WTC11 (cell line): ENCODE measurements at regions not wholly inside any gene's neighbourhood (a gene's known extent, or its start where the extent isn't known, plus 50 kb on each side); places are given as distances from the start of the nearest gene placed in this dataset.

Experiments used
- ATAC-seq: fragments of 200-7000 bp; cut with Tn5 transposase; 2 replicates; pipeline ENCODE4 v1.10.0; 2021; ENCODE audit warnings: mild to moderate bottlenecking, moderate library complexity
- CTCF ChIA-PET: fragments of 300-600 bp; sonication (Branson Sonifier 250); formaldehyde crosslinking; loops from one replicate; lab custom pipeline; 2021; ENCODE audit warnings: antibody characterized with exemption; lab: Charles Lee
- POLR2A ChIA-PET: fragments of 350-600 bp; sonication (Branson Sonifier 250); formaldehyde crosslinking; loops from one replicate; lab custom pipeline; 2021; ENCODE audit warnings: antibody characterized with exemption; lab: Charles Lee
- DNase-seq: peaks from one replicate; pipeline ENCODE4 v3.0.0; 2021; ENCODE audit warnings: low spot score
- H3K27ac Mint-ChIP-seq: 2 replicates; pipeline ENCODE4 v1.8.0; 2021; ENCODE audit warnings: mixed read lengths
- H3K27me3 Mint-ChIP-seq: 2 replicates; pipeline ENCODE4 v1.8.0; 2021; ENCODE audit warnings: low read depth, mild to moderate bottlenecking, moderate library complexity, mixed read lengths
- H3K36me3 Mint-ChIP-seq: 2 replicates; pipeline ENCODE4 v1.8.0; 2021; ENCODE audit warnings: mixed read lengths
- H3K4me1 Mint-ChIP-seq: 2 replicates; pipeline ENCODE4 v1.8.0; 2022; ENCODE audit warnings: mixed read lengths
- H3K4me3 Mint-ChIP-seq: 2 replicates; pipeline ENCODE4 v1.8.0; 2021; ENCODE audit warnings: mild to moderate bottlenecking, moderate library complexity, mixed read lengths
- H3K9me3 Mint-ChIP-seq: 2 replicates; pipeline ENCODE4 v1.8.0; 2021; ENCODE audit warnings: mixed read lengths
- AR ChIP-seq: fragments of 250-450 bp; sonication (Bioruptor Pico); IDR thresholded peaks from 2 replicates; pipeline ENCODE4 v1.9.0; 2021; ENCODE audit warnings: mild to moderate bottlenecking
- CTCF ChIP-seq: fragments of 200-600 bp; IDR thresholded peaks from 2 replicates; pipeline ENCODE4 v1.8.0; 2022; ENCODE audit warnings: antibody characterized with exemption
- EMX1 ChIP-seq: fragments of 250-450 bp; sonication (Bioruptor Pico); IDR thresholded peaks from 2 replicates; pipeline ENCODE4 v1.8.0; 2021; ENCODE audit warnings: mild to moderate bottlenecking
- ESRRA ChIP-seq: sonication (generic); formaldehyde crosslinking; IDR thresholded peaks from 2 replicates; pipeline ENCODE4 v1.8.1; 2022; ENCODE audit warnings: mild to moderate bottlenecking, missing genetic modification reagents, borderline replicate concordance
- FOXP1 ChIP-seq: sonication (generic); formaldehyde crosslinking; IDR thresholded peaks from 2 replicates; pipeline ENCODE4 v1.8.0; 2022; ENCODE audit warnings: missing genetic modification reagents, mild to moderate bottlenecking, moderate library complexity, borderline replicate concordance
- FOXP4 ChIP-seq: sonication (generic); formaldehyde crosslinking; IDR thresholded peaks from 2 replicates; pipeline ENCODE4 v1.8.0; 2022; ENCODE audit warnings: mild to moderate bottlenecking, missing genetic modification reagents
- NFATC4 ChIP-seq: fragments of 250-450 bp; sonication (Bioruptor Pico); IDR thresholded peaks from 2 replicates; pipeline ENCODE4 v1.9.0; 2021; ENCODE audit warnings: mild to moderate bottlenecking
- NFE2L1 ChIP-seq: sonication (generic); formaldehyde crosslinking; IDR thresholded peaks from 2 replicates; pipeline ENCODE4 v1.8.1; 2023; ENCODE audit warnings: missing genetic modification reagents
- NR2C2 ChIP-seq: sonication (generic); formaldehyde crosslinking; IDR thresholded peaks from 2 replicates; pipeline ENCODE4 v1.8.0; 2022; ENCODE audit warnings: mild to moderate bottlenecking, missing genetic modification reagents
- PREB ChIP-seq: sonication (generic); formaldehyde crosslinking; IDR thresholded peaks from 2 replicates; pipeline ENCODE4 v1.8.1; 2022; ENCODE audit warnings: mild to moderate bottlenecking, missing genetic modification reagents, moderate library complexity, borderline replicate concordance
- RORB ChIP-seq: fragments of 250-450 bp; sonication (Bioruptor Pico); IDR thresholded peaks from 2 replicates; pipeline ENCODE4 v1.9.0; 2021; ENCODE audit warnings: mild to moderate bottlenecking
- TCF7 ChIP-seq: sonication (generic); formaldehyde crosslinking; IDR thresholded peaks from 2 replicates; pipeline ENCODE4 v1.8.0; 2022; ENCODE audit warnings: mild to moderate bottlenecking, low read depth, missing genetic modification reagents, moderate library complexity
- TEAD1 ChIP-seq: sonication (generic); formaldehyde crosslinking; IDR thresholded peaks from 2 replicates; pipeline ENCODE4 v1.8.0; 2022; ENCODE audit warnings: mild to moderate bottlenecking, missing genetic modification reagents
- ZMAT4 ChIP-seq: fragments of 250-450 bp; sonication (Bioruptor Pico); IDR thresholded peaks from 2 replicates; pipeline ENCODE4 v1.9.0; 2021; ENCODE audit warnings: mild to moderate bottlenecking
- ZNF263 ChIP-seq: sonication (generic); formaldehyde crosslinking; IDR thresholded peaks from 2 replicates; pipeline ENCODE4 v1.8.1; 2022; ENCODE audit warnings: low read depth, mild to moderate bottlenecking, moderate library complexity, missing genetic modification reagents
- ZNF317 ChIP-seq: sonication (generic); formaldehyde crosslinking; IDR thresholded peaks from 2 replicates; pipeline ENCODE4 v1.8.1; 2023; ENCODE audit warnings: low read depth, mild to moderate bottlenecking, moderate library complexity, missing genetic modification reagents, borderline replicate concordance
- ZNF532 ChIP-seq: fragments of 250-450 bp; sonication (Bioruptor Pico); IDR thresholded peaks from 2 replicates; pipeline ENCODE4 v1.9.0; 2021; ENCODE audit warnings: mild to moderate bottlenecking, borderline replicate concordance
- ZNF671 ChIP-seq: fragments of 250-450 bp; sonication (Bioruptor Pico); IDR thresholded peaks from 2 replicates; pipeline ENCODE4 v1.8.0; 2021; ENCODE audit warnings: mild to moderate bottlenecking

GRCh38 chr14:53228966-53229365, 75.8 kb upstream of the DDHD1 start (continued):
- no peak for TF ChIP-seq ZNF317 (CRISPR knock-in tag)
- no peak for TF ChIP-seq NR2C2
- TF ChIP-seq PREB (CRISPR knock-in tag): no peak
- TF ChIP-seq NFATC4 (CRISPR knock-in tag): no peak
- no peak for TF ChIP-seq ZMAT4

- no peak overlapping the region for H3K27ac Mint-ChIP-seq
- peaks cover 10% of the 10 kb centered on the region; the same call in 1 of the 2 replicates for H3K36me3 Mint-ChIP-seq
- CTCF ChIA-PET: interaction anchor here (1.0 to 2.1 kb wide), 2 partner anchors 10 to 79 kb away, joined by 3 to 8 read pairs; no protein-coding TSS in a partner anchor
- DNase-seq (no peak), ATAC-seq (peak; percentile 44; the same call in 1 of the 2 replicates)
- no peaks in the 10 kb centered on the region for H3K27me3 Mint-ChIP-seq
- no peak overlapping the region for H3K4me3 Mint-ChIP-seq
- peaks cover 35% of the 10 kb centered on the region for H3K9me3 Mint-ChIP-seq
- POLR2A ChIA-PET: no interaction called here
- TF ChIP-seq TEAD1 (CRISPR knock-in tag) (no peak), NFE2L1 (CRISPR knock-in tag) (no peak), FOXP4 (no peak), ESRRA (no peak), FOXP1 (CRISPR knock-in tag) (no peak)
- H3K4me1 Mint-ChIP-seq: no peaks in the 10 kb centered on the region
Measured at GRCh38 chr14:53227154-53227718, 74.1 kb upstream of the DDHD1 start.

- POLR2A ChIA-PET: no interaction called here
- CTCF ChIA-PET: interaction anchor here (2.1 kb wide), 1 partner anchor 9 kb away, joined by 8 read pairs; no protein-coding TSS in a partner anchor
- Mint-ChIP-seq H3K27ac (no peak overlapping the region), H3K9me3 (peaks cover 35% of the 10 kb centered on the region), H3K4me1 (no peaks in the 10 kb centered on the region), H3K27me3 (no peaks in the 10 kb centered on the region), H3K36me3 (0 out of 2 replicates have a peak, but pooled peaks cover 10% of the 10 kb centered on the region), H3K4me3 (no peak overlapping the region)
- ATAC-seq (no peak), DNase-seq (no peak)
- TF ChIP-seq ZNF532 (CRISPR knock-in tag) (no peak), ZMAT4 (no peak), RORB (CRISPR knock-in tag) (no peak), AR (no peak), CTCF (no peak), ZNF263 (CRISPR knock-in tag) (no peak), ZNF671 (CRISPR knock-in tag) (no peak), EMX1 (no peak), TCF7 (CRISPR knock-in tag) (no peak), ZNF317 (CRISPR knock-in tag) (no peak)
Measured at GRCh38 chr14:53226553-53226952, 73.4 kb upstream of the DDHD1 start.
